ENCODE measurements at regions not wholly inside any gene's neighbourhood (a gene's known extent, or its start where the extent isn't known, plus 50 kb on each side); places are given as distances from the start of the nearest gene placed in this dataset.
A peak's percentile ranks its signal among the peaks of the same experiment; 100 is the strongest.

- Histone ChIP-seq H2AFZ (replicated peaks) (no peak overlapping the region), H3F3A (ENCODE audit: low read depth) (no peaks in the 10 kb centered on the region), H4K20me1 (ENCODE audit: low read depth) (no peaks in the 10 kb centered on the region), H3K4me1 (peaks cover 4% of the 10 kb centered on the region), H3K4me2 (no peak overlapping the region), H3K79me2 (ENCODE audit: low read depth) (no peaks in the 10 kb centered on the region), H3K27me3 (no peaks in the 10 kb centered on the region), H3K9ac (no peak overlapping the region), H3K4me3 (no peak overlapping the region), H3K27ac (no peak overlapping the region), H3K9me3 (ENCODE audit: low read depth) (no peaks in the 10 kb centered on the region), H3K36me3 (no peaks in the 10 kb centered on the region)
- H3K4me3 Mint-ChIP-seq, result no peak overlapping the region
- H3K4me1 Mint-ChIP-seq, result peaks cover 7% of the 10 kb centered on the region
- DNase-seq (ENCODE audit: low spot score), result no peak
- no peaks in the 10 kb centered on the region for H3K9me3 Mint-ChIP-seq
- no peaks in the 10 kb centered on the region for H3K27me3 Mint-ChIP-seq (ENCODE audit: insufficient read depth, low read depth)
- no peak for TF ChIP-seq EZH2 (IDR thresholded peaks at IDR 0.05)
- TF ChIP-seq EZH2phosphoT487 (IDR thresholded peaks at IDR 0.05), result no peak
- TF ChIP-seq, protein P1, sequence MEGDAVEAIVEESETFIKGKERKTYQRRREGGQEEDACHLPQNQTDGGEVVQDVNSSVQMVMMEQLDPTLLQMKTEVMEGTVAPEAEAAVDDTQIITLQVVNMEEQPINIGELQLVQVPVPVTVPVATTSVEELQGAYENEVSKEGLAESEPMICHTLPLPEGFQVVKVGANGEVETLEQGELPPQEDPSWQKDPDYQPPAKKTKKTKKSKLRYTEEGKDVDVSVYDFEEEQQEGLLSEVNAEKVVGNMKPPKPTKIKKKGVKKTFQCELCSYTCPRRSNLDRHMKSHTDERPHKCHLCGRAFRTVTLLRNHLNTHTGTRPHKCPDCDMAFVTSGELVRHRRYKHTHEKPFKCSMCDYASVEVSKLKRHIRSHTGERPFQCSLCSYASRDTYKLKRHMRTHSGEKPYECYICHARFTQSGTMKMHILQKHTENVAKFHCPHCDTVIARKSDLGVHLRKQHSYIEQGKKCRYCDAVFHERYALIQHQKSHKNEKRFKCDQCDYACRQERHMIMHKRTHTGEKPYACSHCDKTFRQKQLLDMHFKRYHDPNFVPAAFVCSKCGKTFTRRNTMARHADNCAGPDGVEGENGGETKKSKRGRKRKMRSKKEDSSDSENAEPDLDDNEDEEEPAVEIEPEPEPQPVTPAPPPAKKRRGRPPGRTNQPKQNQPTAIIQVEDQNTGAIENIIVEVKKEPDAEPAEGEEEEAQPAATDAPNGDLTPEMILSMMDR (IDR thresholded peaks at IDR 0.05), result no peak
- H3K27ac Mint-ChIP-seq, result no peak overlapping the region
- no peaks in the 10 kb centered on the region for H3K36me3 Mint-ChIP-seq
Measured at GRCh38 chr1:56295949-56296929, 283.1 kb downstream of the PLPP3 start.

GRCh38 chr1:56291374-56291919 lies 287.9 kb downstream of the PLPP3 start:
- H3K27me3 Mint-ChIP-seq (ENCODE audit: insufficient read depth, low read depth), result no peaks in the 10 kb centered on the region
- H3K4me3 Mint-ChIP-seq, result no peak overlapping the region
- Histone ChIP-seq H3K4me2 (no peak overlapping the region), H3K4me1 (peaks cover 11% of the 10 kb centered on the region), H3K9ac (no peak overlapping the region), H3K4me3 (no peak overlapping the region), H3F3A (ENCODE audit: low read depth) (no peaks in the 10 kb centered on the region), H4K20me1 (ENCODE audit: low read depth) (no peaks in the 10 kb centered on the region), H3K36me3 (no peaks in the 10 kb centered on the region), H3K27me3 (no peaks in the 10 kb centered on the region), H3K9me3 (ENCODE audit: low read depth) (no peaks in the 10 kb centered on the region), H2AFZ (replicated peaks) (peak overlapping the region; percentile 45), H3K79me2 (ENCODE audit: low read depth) (no peaks in the 10 kb centered on the region), H3K27ac (no peak overlapping the region)
- DNase-seq (ENCODE audit: low spot score), result peak; percentile 52
- peaks cover 16% of the 10 kb centered on the region for H3K4me1 Mint-ChIP-seq
- no peaks in the 10 kb centered on the region for H3K36me3 Mint-ChIP-seq
- no peaks in the 10 kb centered on the region for H3K9me3 Mint-ChIP-seq
- peak overlapping the region; percentile 16 for H3K27ac Mint-ChIP-seq
- TF ChIP-seq EZH2 (IDR thresholded peaks at IDR 0.05) (no peak), EZH2phosphoT487 (IDR thresholded peaks at IDR 0.05) (no peak)
- TF ChIP-seq, protein P1 (IDR thresholded peaks at IDR 0.05), result no peak

- no peak overlapping the region for H3K27ac Mint-ChIP-seq
Measured at GRCh38 chr1:56289260-56289659, 290.1 kb downstream of the PLPP3 start.

More at GRCh38 chr1:56289260-56289659, 290.1 kb downstream of the PLPP3 start:
- Histone ChIP-seq H3K4me1 (peaks cover 11% of the 10 kb centered on the region), H3K4me2 (no peak overlapping the region), H2AFZ (replicated peaks) (no peak overlapping the region), H3K27me3 (no peaks in the 10 kb centered on the region), H3K27ac (no peak overlapping the region), H4K20me1 (ENCODE audit: low read depth) (no peaks in the 10 kb centered on the region), H3K9me3 (ENCODE audit: low read depth) (no peaks in the 10 kb centered on the region), H3F3A (ENCODE audit: low read depth) (no peaks in the 10 kb centered on the region), H3K36me3 (no peaks in the 10 kb centered on the region), H3K4me3 (no peak overlapping the region), H3K79me2 (ENCODE audit: low read depth) (no peaks in the 10 kb centered on the region), H3K9ac (no peak overlapping the region)
- peaks cover 20% of the 10 kb centered on the region for H3K4me1 Mint-ChIP-seq
- peaks cover 3% of the 10 kb centered on the region for H3K9me3 Mint-ChIP-seq
- no peaks in the 10 kb centered on the region for H3K36me3 Mint-ChIP-seq
- peaks cover 2% of the 10 kb centered on the region for H3K27me3 Mint-ChIP-seq (ENCODE audit: insufficient read depth, low read depth)
- DNase-seq (ENCODE audit: low spot score), result no peak
- TF ChIP-seq EZH2phosphoT487 (IDR thresholded peaks at IDR 0.05) (no peak), EZH2 (IDR thresholded peaks at IDR 0.05) (no peak)
- TF ChIP-seq, protein P1 (IDR thresholded peaks at IDR 0.05), result no peak
- H3K4me3 Mint-ChIP-seq, result no peak overlapping the region

Data from neural progenitor cell (in vitro differentiated cells).